NOMO-1 treated with DMSO at 0.1 percent for 48 hours (cell line): ENCODE measurements at regions not wholly inside any gene's neighbourhood (a gene's known extent, or its start where the extent isn't known, plus 50 kb on each side); places are given as distances from the start of the nearest gene placed in this dataset.
"Not testable (repeated sequence)": the region's sequence is repeated elsewhere in the genome, so short reads cannot be mapped to it uniquely, and the experiment has no call there.

Source experiments
- DNase-seq: peaks from one replicate; lab custom pipeline; 2025; ENCODE audit not compliant: unreplicated experiment; lab: John Stamatoyannopoulos, UW

- no peak for DNase-seq
Observed at GRCh38 chr15:67918205-67918861, 78.5 kb upstream of the RNU6-1 start.

GRCh38 chr15:67920524-67921240, 80.8 kb upstream of the RNU6-1 start:
- DNase-seq, result no peak

DNA sequence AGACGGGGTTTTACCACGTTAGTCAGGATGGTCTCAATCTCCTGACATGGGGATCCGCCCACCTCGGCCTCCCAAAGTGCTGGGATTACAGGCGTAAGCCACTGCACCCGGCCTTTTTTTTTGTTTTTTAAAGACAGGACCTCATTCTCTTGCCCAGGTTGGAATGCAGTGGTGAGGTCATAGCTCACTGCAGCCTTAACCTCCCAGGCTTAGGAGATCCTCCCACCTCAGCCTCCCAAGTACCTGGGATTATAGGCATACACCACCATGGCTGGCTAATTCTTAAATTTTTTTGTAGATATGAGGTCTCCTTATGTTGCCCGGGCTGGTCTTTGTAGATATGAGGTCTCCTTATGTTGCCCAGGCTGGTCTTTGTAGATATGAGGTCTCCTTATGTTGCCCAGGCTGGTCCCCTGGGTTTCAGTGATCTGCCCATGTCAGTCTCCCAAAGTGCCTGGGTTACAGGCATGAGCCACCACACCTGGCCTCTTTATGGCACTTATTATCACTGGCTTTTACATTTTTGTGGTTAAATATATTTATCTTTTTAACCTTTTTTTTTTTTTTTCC, 82.3 kb upstream of the RNU6-1 start:
- no peak for DNase-seq

GRCh38 chr15:67922971-67923945, 83.4 kb upstream of the RNU6-1 start:
- no peak for DNase-seq

GRCh38 chr15:67924359-67924974, 84.6 kb upstream of the RNU6-1 start:
- no peak for DNase-seq

- DNase-seq, result no peak
Observed at GRCh38 chr15:67925182-67925581, 85.3 kb upstream of the RNU6-1 start.

- no peak for DNase-seq
Observed at GRCh38 chr15:67927501-67928168, 87.8 kb upstream of the RNU6-1 start.

GRCh38 chr15:67928666-67929065, 88.8 kb upstream of the RNU6-1 start:
- DNase-seq, result no peak

- DNase-seq, result no peak
Observed at GRCh38 chr15:67930720-67931119, 90.9 kb upstream of the RNU6-1 start.

GRCh38 chr15:67931861-67932260, 92.0 kb upstream of the RNU6-1 start:
- DNase-seq, result no peak

- DNase-seq, result not testable (repeated sequence)
Observed at GRCh38 chr15:67934126-67934525, 94.3 kb upstream of the RNU6-1 start.

DNA sequence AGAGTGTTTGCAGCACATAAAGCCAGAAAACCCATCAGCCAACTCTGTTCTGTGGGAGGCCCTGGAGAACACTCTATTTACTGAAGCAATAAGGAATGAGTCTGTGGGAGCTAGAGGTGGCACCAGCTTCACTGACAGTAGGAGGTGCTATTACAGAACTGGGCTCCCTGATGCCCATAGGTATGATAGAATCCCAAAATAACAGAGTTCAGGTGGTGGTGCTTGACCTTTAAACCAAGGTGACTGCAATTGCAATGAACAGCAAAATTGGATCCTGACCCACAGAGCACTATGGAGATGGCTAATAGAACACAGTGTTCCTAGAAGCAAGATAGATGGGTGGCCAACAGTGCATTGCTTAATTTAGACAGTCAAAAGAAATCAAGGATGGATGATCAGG, 95.4 kb upstream of the RNU6-1 start:
- no peak for DNase-seq

DNA sequence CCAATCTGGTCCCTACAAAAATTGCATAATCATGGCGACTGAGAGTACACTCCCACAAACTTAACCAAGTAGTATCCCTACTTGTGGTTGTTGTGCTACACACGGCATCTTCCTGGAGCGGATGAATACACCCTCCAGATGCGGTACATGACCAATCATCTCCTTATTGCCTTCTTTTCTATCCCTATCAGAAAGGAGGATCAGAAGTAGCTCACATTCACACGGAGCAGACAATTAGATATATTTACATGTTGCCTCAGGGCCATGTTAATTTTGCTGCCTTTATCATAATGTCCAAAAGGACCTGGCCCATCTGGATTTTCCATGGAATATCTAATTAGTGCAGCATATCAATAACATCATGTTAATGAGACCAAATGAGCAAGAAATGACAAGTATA, 96.4 kb upstream of the RNU6-1 start:
- no peak for DNase-seq

GRCh38 chr15:67937153-67937761, 97.4 kb upstream of the RNU6-1 start:
- DNase-seq, result no peak

DNA sequence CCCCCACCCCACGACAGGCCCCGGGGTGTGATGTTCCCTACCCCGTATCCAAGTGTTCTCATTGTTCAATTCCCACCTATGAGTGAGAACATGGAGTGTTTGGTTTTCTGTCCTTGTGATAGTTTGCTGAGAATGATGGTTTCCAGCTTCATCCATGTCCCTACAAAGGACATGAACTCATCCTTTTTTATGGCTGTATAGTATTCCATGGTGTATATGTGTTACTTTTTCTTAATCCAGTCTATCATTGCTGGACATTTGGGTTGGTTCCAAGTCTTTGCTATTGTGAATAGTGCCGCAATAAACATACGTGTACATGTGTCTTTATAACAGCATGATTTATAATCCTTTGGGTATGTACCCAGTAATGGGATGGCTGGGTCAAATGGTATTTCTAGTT, 99.3 kb upstream of the RNU6-1 start:
- DNase-seq, result not testable (repeated sequence)

- DNase-seq, result not testable (repeated sequence)
Observed at GRCh38 chr15:67939588-67940323, 99.9 kb upstream of the RNU6-1 start.

- DNase-seq, result no peak
Observed at GRCh38 chr15:67940324-67940719, 100.5 kb upstream of the RNU6-1 start.

DNA sequence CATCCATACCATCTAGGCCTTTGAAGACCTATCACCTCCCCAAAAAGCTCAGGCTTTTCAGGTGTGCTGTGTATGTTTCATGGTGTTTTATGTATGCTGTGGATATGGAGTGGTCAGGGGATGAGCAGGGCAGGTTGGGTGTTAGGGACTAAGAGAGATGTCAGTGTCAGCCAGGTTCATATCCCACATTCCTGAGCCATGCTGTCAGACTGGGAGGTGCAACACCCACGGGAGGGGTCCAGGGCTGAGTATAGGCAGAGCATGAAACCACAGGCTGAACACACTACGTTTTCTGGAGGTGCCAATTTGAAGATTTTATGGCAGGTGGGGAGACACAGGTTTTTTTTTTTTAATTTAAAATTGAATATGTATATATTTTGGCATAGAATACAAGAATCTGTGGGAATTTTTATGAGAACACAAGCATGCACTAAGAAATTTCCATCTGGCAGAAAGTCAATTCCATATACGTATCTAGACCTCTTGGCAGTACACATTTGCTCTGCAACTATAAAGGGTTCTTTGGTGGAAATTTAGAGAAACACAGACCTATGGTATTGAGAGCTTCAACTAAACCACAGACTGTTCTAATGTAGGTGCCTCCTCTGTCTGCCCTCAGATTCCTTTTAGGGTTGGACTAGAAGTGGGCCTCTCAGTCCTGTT, 101.9 kb upstream of the RNU6-1 start:
- no peak for DNase-seq

DNA sequence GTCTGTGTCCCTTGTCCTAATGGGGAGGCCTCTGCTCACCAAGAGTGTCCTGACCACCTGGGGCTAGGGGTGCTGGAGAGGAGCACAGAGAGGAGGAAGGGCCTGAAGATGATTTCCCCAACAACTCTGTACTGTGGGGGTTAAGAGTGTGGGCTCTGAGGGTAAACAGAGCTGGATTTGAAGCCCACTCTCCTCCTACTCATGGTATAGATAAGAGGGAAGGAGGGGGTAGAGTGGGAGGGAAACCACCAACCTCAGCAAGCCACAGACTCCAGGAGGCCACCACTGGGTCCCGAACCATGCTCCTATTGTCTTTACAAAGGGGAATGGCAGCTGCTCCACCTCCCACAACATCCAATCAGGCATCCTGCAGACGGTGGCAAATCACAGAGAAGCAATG, 103.6 kb upstream of the RNU6-1 start:
- DNase-seq, result no peak
